Fibroblast of mammary gland (primary cell): ENCODE measurements at regions not wholly inside any gene's neighbourhood (a gene's known extent, or its start where the extent isn't known, plus 50 kb on each side); places are given as distances from the start of the nearest gene placed in this dataset.

Experiments
- DNase-seq: peaks from one replicate; pipeline ENCODE4 v3.0.0-alpha.2; 2010; ENCODE audit warnings: low read depth
- H3K4me3 ChIP-seq: 2 replicates; pipeline ENCODE4 v1.5.1; 2011; ENCODE audit warnings: low read depth, mild to moderate bottlenecking, low read length, moderate library complexity; ENCODE audit not compliant: control insufficient read depth
- TF ChIP-seq, protein P1 (sequence below): conservative IDR thresholded peaks from 2 replicates; pipeline ENCODE4 v1.5.1; 2011; ENCODE audit warnings: low read depth, low read length, inconsistent platforms; ENCODE audit not compliant: control insufficient read depth, insufficient read depth

DNA sequence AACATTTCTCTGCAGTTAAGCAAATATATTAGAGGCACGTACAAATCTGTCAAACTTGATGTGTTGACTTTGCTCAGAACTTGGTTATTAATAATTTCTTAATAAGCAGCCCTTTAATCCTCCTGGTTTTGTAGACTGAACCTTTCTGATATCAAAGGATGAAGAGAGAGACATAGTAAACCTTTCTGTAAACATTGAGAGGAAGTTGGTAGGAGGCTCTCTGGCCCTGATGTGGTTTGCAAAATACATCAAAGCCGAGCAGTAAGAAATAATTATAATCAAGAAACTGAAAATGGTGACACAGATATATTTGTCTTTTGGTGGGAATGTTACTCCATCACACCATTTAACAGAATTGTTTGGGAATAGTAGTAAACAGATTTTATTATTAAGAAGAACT is 111.9 kb downstream of the OXSM start:
- no peak for DNase-seq
- TF ChIP-seq, protein P1, sequence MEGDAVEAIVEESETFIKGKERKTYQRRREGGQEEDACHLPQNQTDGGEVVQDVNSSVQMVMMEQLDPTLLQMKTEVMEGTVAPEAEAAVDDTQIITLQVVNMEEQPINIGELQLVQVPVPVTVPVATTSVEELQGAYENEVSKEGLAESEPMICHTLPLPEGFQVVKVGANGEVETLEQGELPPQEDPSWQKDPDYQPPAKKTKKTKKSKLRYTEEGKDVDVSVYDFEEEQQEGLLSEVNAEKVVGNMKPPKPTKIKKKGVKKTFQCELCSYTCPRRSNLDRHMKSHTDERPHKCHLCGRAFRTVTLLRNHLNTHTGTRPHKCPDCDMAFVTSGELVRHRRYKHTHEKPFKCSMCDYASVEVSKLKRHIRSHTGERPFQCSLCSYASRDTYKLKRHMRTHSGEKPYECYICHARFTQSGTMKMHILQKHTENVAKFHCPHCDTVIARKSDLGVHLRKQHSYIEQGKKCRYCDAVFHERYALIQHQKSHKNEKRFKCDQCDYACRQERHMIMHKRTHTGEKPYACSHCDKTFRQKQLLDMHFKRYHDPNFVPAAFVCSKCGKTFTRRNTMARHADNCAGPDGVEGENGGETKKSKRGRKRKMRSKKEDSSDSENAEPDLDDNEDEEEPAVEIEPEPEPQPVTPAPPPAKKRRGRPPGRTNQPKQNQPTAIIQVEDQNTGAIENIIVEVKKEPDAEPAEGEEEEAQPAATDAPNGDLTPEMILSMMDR = no peak
- no peak overlapping the region for H3K4me3 ChIP-seq

DNA sequence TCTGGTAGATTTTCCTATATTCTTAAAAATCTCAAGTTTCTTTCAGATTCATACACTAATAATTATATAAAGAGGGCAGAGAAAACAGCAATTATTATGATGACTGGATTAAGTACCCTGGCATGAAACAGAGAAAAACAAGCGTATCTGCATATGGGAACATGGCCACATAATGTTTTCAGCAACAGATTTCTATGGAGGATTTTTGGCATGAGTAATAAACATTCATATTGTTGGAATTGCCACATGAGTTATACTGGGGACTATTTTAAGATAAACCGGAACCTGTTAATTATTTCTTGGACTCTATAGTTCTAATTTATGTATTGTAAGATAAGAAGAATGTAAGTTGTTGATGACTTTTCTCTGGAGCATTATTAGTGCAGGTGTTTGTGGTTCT is 112.7 kb downstream of the OXSM start:
- no peak overlapping the region for H3K4me3 ChIP-seq
- TF ChIP-seq, protein P1 = no peak
- DNase-seq = no peak

DNA sequence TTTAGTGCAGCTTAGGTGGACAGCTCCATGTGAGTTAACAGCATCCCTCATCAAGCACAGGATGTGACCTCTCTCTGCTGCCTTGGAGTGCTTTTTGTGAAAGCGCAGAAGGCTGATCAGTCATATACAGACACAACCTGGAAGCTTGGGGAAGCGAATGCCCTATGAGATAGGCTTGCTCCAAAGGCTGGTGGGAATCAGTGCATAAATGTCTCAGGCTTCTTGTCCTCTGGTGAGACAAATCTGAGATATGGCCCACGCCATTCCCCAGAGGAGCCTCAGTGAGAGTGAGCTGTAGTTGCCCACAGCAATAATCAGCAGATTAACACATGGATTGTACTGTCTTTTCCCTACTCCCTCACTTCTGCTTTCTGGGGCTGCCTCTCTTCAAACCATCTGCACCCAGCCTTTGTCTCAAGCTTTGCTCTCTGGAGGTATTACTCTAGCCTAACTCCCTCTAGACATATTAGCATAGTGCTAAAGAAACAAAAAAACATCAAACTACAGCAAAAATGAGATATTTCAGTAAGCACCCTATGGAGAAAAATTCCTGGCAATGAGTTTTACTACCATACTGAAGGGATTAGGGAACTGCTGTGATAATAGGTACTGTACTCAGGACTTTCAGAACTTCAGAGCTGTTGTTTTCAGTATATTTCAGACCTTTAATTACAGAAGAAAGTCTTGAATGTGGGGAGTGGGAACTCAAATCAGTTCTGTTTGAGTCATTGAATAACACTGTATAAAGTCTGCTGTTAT is 113.7 kb downstream of the OXSM start:
- no peak for DNase-seq
- TF ChIP-seq, protein P1 = no peak
- no peak overlapping the region for H3K4me3 ChIP-seq

DNA sequence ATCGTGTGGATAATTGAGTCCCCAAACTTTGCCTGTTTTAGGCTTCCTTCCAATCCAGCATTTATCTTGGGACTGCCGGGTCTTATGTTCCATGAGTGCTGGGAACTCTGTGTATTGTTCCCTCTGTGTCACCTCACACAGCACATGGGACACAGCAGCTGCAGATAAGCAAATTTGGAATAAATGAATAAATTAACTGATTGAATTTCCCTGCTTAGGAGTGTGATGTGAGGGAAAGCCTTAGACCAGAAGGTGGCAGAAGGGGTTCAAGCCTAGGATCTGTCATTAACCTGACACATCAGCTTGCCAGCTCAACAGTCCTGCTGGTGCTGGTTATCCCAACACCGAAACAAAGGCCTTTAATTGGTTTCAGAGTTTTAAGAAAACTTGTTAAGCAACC is 114.3 kb downstream of the OXSM start:
- no peak overlapping the region for H3K4me3 ChIP-seq
- TF ChIP-seq, protein P1 = no peak
- DNase-seq = no peak

DNA sequence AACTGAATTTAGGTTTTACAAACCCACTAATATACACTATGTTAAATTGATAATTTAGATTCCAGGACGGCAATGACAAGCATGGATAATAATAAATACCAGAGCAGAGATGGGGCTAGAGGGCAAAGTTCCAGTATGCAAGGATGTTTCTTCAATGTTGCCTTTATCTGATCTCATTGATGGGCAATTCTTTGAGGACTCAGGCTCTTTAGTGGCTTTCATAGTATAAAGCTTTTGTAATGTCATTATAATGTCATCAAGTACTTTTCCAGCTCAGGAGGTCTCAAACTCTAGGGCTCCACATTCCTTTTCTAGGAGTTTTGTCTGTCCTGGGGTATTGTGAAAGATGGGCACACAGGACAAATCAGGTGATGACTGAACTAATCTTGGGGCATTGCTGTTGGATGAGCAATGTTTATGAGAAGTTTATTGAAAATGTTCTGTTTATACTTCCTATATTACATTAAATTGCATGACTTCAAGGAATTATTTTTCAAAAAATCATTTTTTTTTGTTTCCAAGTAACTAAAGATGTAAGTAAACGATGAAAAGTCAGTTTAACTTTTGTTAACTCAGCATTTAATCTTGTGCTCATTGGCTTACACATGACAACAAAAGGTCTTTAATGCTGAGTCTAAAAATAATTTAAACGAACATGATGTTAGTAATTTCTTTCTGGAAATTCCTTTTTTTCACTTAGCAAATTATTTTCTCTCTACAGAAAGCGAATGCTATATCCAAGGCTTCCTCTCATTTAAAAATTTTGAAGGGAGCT is 116.4 kb downstream of the OXSM start:
- no peak for DNase-seq
- TF ChIP-seq, protein P1 = no peak

DNA sequence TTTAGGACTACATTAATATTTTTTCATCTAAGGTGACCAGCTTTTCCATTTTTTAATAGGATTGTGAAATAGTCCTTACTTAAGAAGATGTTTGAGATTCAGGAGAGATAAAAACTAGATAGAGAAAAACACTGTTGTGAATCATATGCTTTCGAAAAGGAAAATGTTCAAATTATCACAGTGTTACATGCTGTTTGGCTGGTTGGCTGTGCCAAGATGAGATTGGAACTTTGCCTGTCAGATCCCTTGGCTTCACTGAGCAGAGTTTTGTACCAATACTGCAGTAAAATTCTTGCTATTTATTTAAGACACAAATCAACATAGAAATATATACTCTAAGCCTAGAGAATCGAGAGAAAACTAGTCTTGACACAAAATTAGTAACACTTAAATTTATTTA is 117.2 kb downstream of the OXSM start:
- DNase-seq = no peak
- TF ChIP-seq, protein P1 = no peak
- H3K4me3 ChIP-seq = no peak overlapping the region

More for the DNA sequence above, 116.4 kb downstream of the OXSM start:
- H3K4me3 ChIP-seq = no peak overlapping the region
